HepG2 (cell line): ENCODE measurements at regions not wholly inside any gene's neighbourhood (a gene's known extent, or its start where the extent isn't known, plus 50 kb on each side); places are given as distances from the start of the nearest gene placed in this dataset.
"Not testable (repeated sequence)": the region's sequence is repeated elsewhere in the genome, so short reads cannot be mapped to it uniquely, and the experiment has no call there.

Source experiments
- ATAC-seq: fragments of 200-7000 bp; cut with Tn5 transposase; 3 replicates; pipeline ENCODE4 v1.9.1; 2020; ENCODE audit warnings: mild to moderate bottlenecking, moderate library complexity
- BruUV-seq: library from RNA; stranded (reverse); fragments of 400-500 nt; replicated peaks from 2 replicates; lab custom pipeline; 2021; lab: Mats Ljungman, UMichigan
- CTCF ChIA-PET: fragments of 300-600 bp; formaldehyde crosslinking; extraction: SDS; loops from one replicate; lab custom pipeline; 2021; ENCODE audit warnings: low total read pairs, inconsistent platforms, low intra/inter-chr PET ratio; lab: Yijun Ruan, JAX
- POLR2A ChIA-PET: fragments of 350-600 bp; sonication (Branson Sonifier 250); formaldehyde crosslinking; loops from one replicate; lab custom pipeline; 2020; ENCODE audit warnings: antibody characterized with exemption, inconsistent platforms; lab: Yijun Ruan, JAX
- DNase-seq: peaks from one replicate; pipeline ENCODE4 v3.0.0-alpha.2; 2015; ENCODE audit warnings: low spot score
- FAIRE-seq: peaks from 3 replicates; lab custom pipeline; 2011; peaks lifted over from hg19 to GRCh38; lab: Jason Lieb, UNC
- H2AFZ ChIP-seq: one replicate; pipeline ENCODE4 v1.6.1; 2011; ENCODE audit warnings: low read length, inconsistent platforms
- H3K27ac ChIP-seq: fragments of 300-600 bp; 3 replicates; pipeline ENCODE4 v1.8.0; 2011; ENCODE audit warnings: mixed run types, mild to moderate bottlenecking, mixed read lengths, low read length, inconsistent platforms; ENCODE audit not compliant: insufficient read depth; ENCODE audit errors: extremely low read length
- H3K27me3 ChIP-seq, 2 experiments: fragments of 200-600 bp in 1 of 2; 2 replicates in 1 of 2; 3 replicates in 1 of 2; pipeline versions ENCODE4 v1.6.0 to v1.8.0; 2011; ENCODE audit warnings: low read length in 2 of 2, mild to moderate bottlenecking in 2 of 2, moderate library complexity in 2 of 2, inconsistent platforms in 1 of 2; ENCODE audit not compliant: insufficient read depth in 2 of 2, control insufficient read depth in 1 of 2
- H3K36me3 ChIP-seq, 2 experiments: fragments of 200-600 bp in 1 of 2; replicated peaks in 1 of 2; 2 replicates in 1 of 2; 3 replicates in 1 of 2; pipeline versions ENCODE4 v1.5.1 to v1.8.0; 2011; ENCODE audit warnings: low read length in 2 of 2, inconsistent platforms in 1 of 2; ENCODE audit not compliant: insufficient read depth in 2 of 2, control insufficient read depth in 1 of 2
- H3K4me1 ChIP-seq: 2 replicates; pipeline ENCODE4 v1.5.1; 2012; ENCODE audit warnings: low read length, inconsistent platforms; ENCODE audit not compliant: insufficient read depth
- H3K4me2 ChIP-seq: 2 replicates; pipeline ENCODE4 v1.6.0; 2011; ENCODE audit warnings: low read depth, low read length, inconsistent platforms
- H3K4me3 ChIP-seq, 3 experiments: fragments of 200-600 bp in 1 of 3; sonication (generic), shearing (Covaris generic) in 1 of 3; replicated peaks in 1 of 3; 2 replicates each; pipeline ENCODE4 v1.5.1; 2011 to 2016; ENCODE audit warnings: low read length in 3 of 3, inconsistent platforms in 2 of 3, low read depth in 2 of 3, mild to moderate bottlenecking in 2 of 3, control low read depth in 1 of 3, mixed read lengths in 1 of 3; ENCODE audit not compliant: insufficient read depth in 1 of 3
- H3K79me2 ChIP-seq: one replicate; pipeline ENCODE4 v1.6.1; 2011; ENCODE audit warnings: low read length, inconsistent platforms; ENCODE audit not compliant: insufficient read depth
- H3K9ac ChIP-seq: 2 replicates; pipeline ENCODE4 v1.6.0; 2011; ENCODE audit warnings: mild to moderate bottlenecking, low read depth, low read length, inconsistent platforms; ENCODE audit not compliant: insufficient read depth
- H3K9me3 ChIP-seq: 2 replicates; pipeline ENCODE4 v1.5.1; 2012; ENCODE audit warnings: mild to moderate bottlenecking, low read length
- H4K20me1 ChIP-seq: 2 replicates; pipeline ENCODE4 v1.6.0; 2011; ENCODE audit warnings: inconsistent platforms, mild to moderate bottlenecking, low read length, moderate library complexity; ENCODE audit not compliant: insufficient read depth
- CEBPB ChIP-seq: IDR thresholded peaks from 2 replicates; pipeline ENCODE4 v1.6.1; 2011; ENCODE audit warnings: low read depth, low read length, improper control_type of control experiment, borderline replicate concordance
- DRAP1 ChIP-seq: IDR thresholded peaks from 2 replicates; pipeline ENCODE4 v1.6.1; 2016; ENCODE audit warnings: missing genetic modification reagents, missing compliant biosample characterization
- FOXC1 ChIP-seq: sonication (generic); formaldehyde crosslinking; IDR thresholded peaks from 2 replicates; pipeline ENCODE4 v1.8.0; 2022; ENCODE audit warnings: mild to moderate bottlenecking, missing genetic modification reagents, borderline replicate concordance
- GLMP ChIP-seq: sonication (generic); formaldehyde crosslinking; IDR thresholded peaks from 2 replicates; pipeline ENCODE4 v1.9.0; 2021; ENCODE audit warnings: missing genetic modification reagents, mild to moderate bottlenecking, borderline replicate concordance
- HOXA7 ChIP-seq: sonication (generic); formaldehyde crosslinking; IDR thresholded peaks from 2 replicates; pipeline ENCODE4 v1.8.1; 2022; ENCODE audit warnings: mild to moderate bottlenecking, missing genetic modification reagents, moderate library complexity
- ISX ChIP-seq: sonication (generic); formaldehyde crosslinking; conservative IDR thresholded peaks from 2 replicates; pipeline ENCODE4 v1.5.0; 2020; ENCODE audit warnings: missing genetic modification reagents
- PHF20 ChIP-seq: sonication (generic); formaldehyde crosslinking; IDR thresholded peaks from 2 replicates; pipeline ENCODE4 v1.5.0; 2020; ENCODE audit warnings: mild to moderate bottlenecking, missing genetic modification reagents
- PPARG ChIP-seq: conservative IDR thresholded peaks from 2 replicates; pipeline ENCODE4 v1.6.1; 2016; ENCODE audit warnings: missing biosample characterization, missing genetic modification reagents
- RBM22 ChIP-seq: fragments of 200-400 bp; formaldehyde crosslinking; optimal IDR thresholded peaks from 2 replicates; pipeline ENCODE3; 2017; ENCODE audit warnings: mild to moderate bottlenecking, low read length, moderate library complexity
- SPEN ChIP-seq: sonication (generic); formaldehyde crosslinking; IDR thresholded peaks from 2 replicates; pipeline ENCODE4 v1.5.1; 2020; ENCODE audit warnings: low read depth, mild to moderate bottlenecking, missing genetic modification reagents
- TSC22D2 ChIP-seq: sonication (generic); formaldehyde crosslinking; IDR thresholded peaks from 2 replicates; pipeline ENCODE4 v1.5.1; 2020; ENCODE audit warnings: missing genetic modification reagents, mild to moderate bottlenecking, borderline replicate concordance
- ZFP1 ChIP-seq: IDR thresholded peaks from 2 replicates; pipeline ENCODE4 v1.6.1; 2016
- ZKSCAN8 ChIP-seq: IDR thresholded peaks from 2 replicates; pipeline ENCODE4 v1.6.1; 2016; ENCODE audit warnings: borderline replicate concordance, missing genetic modification reagents, missing compliant biosample characterization
- ZNF547 ChIP-seq: sonication (generic); formaldehyde crosslinking; IDR thresholded peaks from 2 replicates; pipeline ENCODE4 v1.5.1; 2020; ENCODE audit warnings: mild to moderate bottlenecking, missing genetic modification reagents
- ZNF629 ChIP-seq: sonication (generic); formaldehyde crosslinking; conservative IDR thresholded peaks from 2 replicates; pipeline ENCODE4 v1.5.0; 2020; ENCODE audit warnings: missing genetic modification reagents
- ZNF883 ChIP-seq: sonication (generic); formaldehyde crosslinking; IDR thresholded peaks from 2 replicates; pipeline ENCODE4 v1.5.1; 2020; ENCODE audit warnings: mild to moderate bottlenecking, missing genetic modification reagents; ENCODE audit errors: not compliant biosample characterization
- ZSCAN12 ChIP-seq: sonication (generic); formaldehyde crosslinking; IDR thresholded peaks from 2 replicates; pipeline ENCODE4 v1.9.0; 2021; ENCODE audit warnings: mild to moderate bottlenecking, missing genetic modification reagents
- WGBS: methylation state at CpG from one replicate; pipeline ENCODE4 v1.1.6; 2017; ENCODE audit warnings: low lambda C conversion rate; 5-methylcytosine and 5-hydroxymethylcytosine counted together
- in situ Hi-C: cut with HindIII; loops from 2 replicates; pipeline ENCODE4 v1.10.0; 2017; ENCODE audit warnings: low pct_unique_long_range_greater_than_20kb; ENCODE audit not compliant: extremely low pct_ligation_motif_present
- intact Hi-C: fragments of 100-400 bp; cut with micrococcal nuclease; formaldehyde crosslinking; loops from one replicate; pipeline ENCODE4 v1.10.0; 2022; ENCODE audit not compliant: unreplicated experiment

GRCh38 chr1:60840476-60840875 is 241.9 kb upstream of the NFIA start:
- H3K79me2 ChIP-seq, H3K36me3 ChIP-seq, intact Hi-C loops, H3K4me1 ChIP-seq, in situ Hi-C loops, ATAC-seq, H3K9ac ChIP-seq, H3K9me3 ChIP-seq, BruUV-seq, H4K20me1 ChIP-seq, H3K27me3 ChIP-seq, CTCF ChIA-PET, DNase-seq, FAIRE-seq, H2AFZ ChIP-seq, H3K4me3 ChIP-seq, H3K27ac ChIP-seq, POLR2A ChIA-PET, H3K4me2 ChIP-seq: not testable (repeated sequence)
- 22% methylated on average over 2 of the region's 2 CpGs for WGBS

GRCh38 chr1:60835649-60836048 is 246.7 kb upstream of the NFIA start:
- H3K4me1 ChIP-seq, result peaks cover 31% of the 10 kb centered on the region
- FAIRE-seq, result no peak
- H3K9ac ChIP-seq, result no peak overlapping the region
- ChIA-PET POLR2A (no interaction called here), CTCF (no interaction called here)
- no peak overlapping the region for H3K27ac ChIP-seq
- no peak for TF ChIP-seq ZSCAN12 (CRISPR knock-in tag)
- no peak for TF ChIP-seq FOXC1 (CRISPR knock-in tag)
- no peak for TF ChIP-seq RBM22
- no peak for TF ChIP-seq ZNF547
- TF ChIP-seq ZFP1, result no peak
- TF ChIP-seq ZNF629 (CRISPR knock-in tag), result no peak
- TF ChIP-seq TSC22D2 (CRISPR knock-in tag), result no peak
- TF ChIP-seq PPARG (CRISPR knock-in tag), result no peak
- TF ChIP-seq ZNF883, result no peak
- no peak for TF ChIP-seq SPEN (CRISPR knock-in tag)
- no peak for TF ChIP-seq HOXA7
- TF ChIP-seq CEBPB, result no peak
- TF ChIP-seq GLMP, result no peak
- no peak for TF ChIP-seq PHF20
- TF ChIP-seq ZKSCAN8 (CRISPR knock-in tag), result no peak
- TF ChIP-seq ISX, result no peak
- TF ChIP-seq DRAP1, result no peak
- no peak overlapping the region for H3K4me2 ChIP-seq
- no peak overlapping the region for H3K4me3 ChIP-seq
- in situ Hi-C loops (no loop called here), intact Hi-C loops (no loop called here)
- H2AFZ ChIP-seq, result no peak overlapping the region
- no peak for DNase-seq
- no peak for ATAC-seq
- H4K20me1 ChIP-seq, result no peaks in the 10 kb centered on the region
- no peaks in the 10 kb centered on the region for H3K27me3 ChIP-seq
- no peaks in the 10 kb centered on the region for H3K79me2 ChIP-seq
- no peaks in the 10 kb centered on the region for H3K36me3 ChIP-seq
- 55% methylated on average over 5 of the region's 5 CpGs for WGBS
- BruUV-seq, result no TSS peak
- no peaks in the 10 kb centered on the region for H3K9me3 ChIP-seq
